NCI-H345 (cell line): ENCODE measurements at regions not wholly inside any gene's neighbourhood (a gene's known extent, or its start where the extent isn't known, plus 50 kb on each side); places are given as distances from the start of the nearest gene placed in this dataset.
"Not testable (repeated sequence)": the region's sequence is repeated elsewhere in the genome, so short reads cannot be mapped to it uniquely, and the experiment has no call there.

Source experiments
- DNase-seq: peaks from one replicate; lab custom pipeline; 2025; lab: John Stamatoyannopoulos, UW

- DNase-seq, result peak; percentile 29
Observed at GRCh38 chr11:82533628-82534327, 199.9 kb downstream of the FAM181B start.

GRCh38 chr11:82529936-82530335 is 203.7 kb downstream of the FAM181B start:
- DNase-seq, result no peak

DNA sequence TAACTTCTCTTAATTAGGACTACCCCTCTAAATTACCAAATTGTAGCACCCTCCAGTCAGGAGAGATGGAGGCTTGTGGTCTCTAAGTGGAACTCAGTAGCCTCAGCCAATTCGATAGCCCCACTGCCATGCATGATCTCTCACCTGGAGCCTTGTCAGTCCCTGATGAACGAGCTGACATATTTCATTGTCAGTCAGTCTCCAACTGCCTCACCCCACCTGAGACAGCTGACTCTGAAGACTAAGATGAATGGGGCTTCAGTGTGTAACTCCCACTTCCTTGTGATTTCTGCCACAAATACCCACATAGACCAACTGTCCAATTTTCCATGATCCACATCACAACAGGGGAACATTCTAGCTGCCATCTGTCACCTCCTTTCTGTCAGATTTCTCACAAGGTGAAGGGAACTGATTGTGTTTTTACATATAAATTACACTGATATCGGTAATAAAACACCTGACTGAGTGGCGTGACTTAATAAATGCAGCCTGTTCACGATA is 206.5 kb downstream of the FAM181B start:
- no peak for DNase-seq

- no peak for DNase-seq
Observed at GRCh38 chr11:82523141-82523540, 210.5 kb downstream of the FAM181B start.

GRCh38 chr11:82521427-82521826 is 212.2 kb downstream of the FAM181B start:
- DNase-seq, result no peak

- peak; percentile 63 for DNase-seq
Observed at GRCh38 chr11:82507288-82507687, 226.4 kb downstream of the FAM181B start.

DNA sequence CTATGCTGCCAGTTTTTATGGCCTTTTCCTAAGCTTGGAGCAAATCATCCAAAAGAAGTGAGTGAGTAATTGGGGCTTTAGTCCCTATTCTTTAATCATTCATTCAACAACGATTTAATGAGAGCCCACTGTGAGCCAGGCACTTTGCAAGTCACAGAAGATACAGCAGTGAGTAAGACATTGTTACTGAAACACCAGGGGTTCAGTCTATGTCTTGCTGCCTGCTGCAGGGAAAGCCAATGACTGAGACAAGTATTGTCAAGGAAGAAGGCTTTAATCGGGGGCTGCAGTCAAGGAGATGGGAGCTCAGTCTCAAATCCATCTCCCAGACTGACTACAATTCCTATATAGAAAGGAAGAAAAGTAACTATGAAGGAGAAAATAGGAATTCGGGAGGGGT is 228.3 kb downstream of the FAM181B start:
- no peak for DNase-seq

GRCh38 chr11:82501174-82501573 is 232.5 kb downstream of the FAM181B start:
- not testable (repeated sequence) for DNase-seq

DNA sequence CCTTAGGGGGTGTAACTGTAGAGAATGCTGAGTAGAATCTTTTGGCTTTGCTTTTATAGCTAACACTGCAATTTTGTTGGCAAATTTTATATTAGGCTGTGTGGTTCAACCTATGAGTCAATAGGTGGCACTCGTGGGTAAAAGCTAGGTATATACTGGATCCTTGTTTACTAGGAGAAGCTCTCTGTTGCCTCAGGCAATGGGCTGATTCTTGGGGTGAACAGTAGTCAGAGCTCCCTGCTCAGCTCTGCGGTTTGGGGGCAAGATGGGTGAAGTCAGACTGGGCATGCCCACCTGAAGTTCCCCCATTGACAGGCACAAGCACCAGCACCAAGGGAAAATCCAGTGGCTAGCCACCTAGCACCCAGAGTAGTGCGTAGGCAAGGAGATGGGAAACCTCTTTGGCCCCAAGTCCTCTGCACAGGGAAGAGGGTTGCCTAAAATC is 238.7 kb downstream of the FAM181B start:
- no peak for DNase-seq

DNA sequence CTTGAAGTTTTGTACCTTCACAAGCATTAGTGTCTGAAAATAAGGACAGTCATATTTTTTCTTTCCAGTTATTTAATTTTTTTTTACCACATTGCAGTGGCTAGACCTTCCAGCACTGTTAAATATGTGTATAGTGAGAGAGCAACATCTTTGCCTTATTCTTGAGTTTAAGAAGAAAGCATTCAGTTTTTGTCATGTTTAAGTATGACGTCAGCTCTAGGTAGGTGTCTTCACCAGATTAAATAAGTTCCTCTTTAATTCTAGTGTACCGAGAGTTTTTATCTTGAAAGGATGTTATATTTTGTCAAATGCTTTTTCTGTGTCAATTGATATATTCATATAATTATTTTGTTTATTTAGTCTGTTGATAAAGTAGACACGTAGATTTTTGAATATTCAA is 258.8 kb downstream of the FAM181B start:
- no peak for DNase-seq

- DNase-seq, result no peak
Observed at GRCh38 chr11:82465481-82465880, 268.2 kb downstream of the FAM181B start.

DNA sequence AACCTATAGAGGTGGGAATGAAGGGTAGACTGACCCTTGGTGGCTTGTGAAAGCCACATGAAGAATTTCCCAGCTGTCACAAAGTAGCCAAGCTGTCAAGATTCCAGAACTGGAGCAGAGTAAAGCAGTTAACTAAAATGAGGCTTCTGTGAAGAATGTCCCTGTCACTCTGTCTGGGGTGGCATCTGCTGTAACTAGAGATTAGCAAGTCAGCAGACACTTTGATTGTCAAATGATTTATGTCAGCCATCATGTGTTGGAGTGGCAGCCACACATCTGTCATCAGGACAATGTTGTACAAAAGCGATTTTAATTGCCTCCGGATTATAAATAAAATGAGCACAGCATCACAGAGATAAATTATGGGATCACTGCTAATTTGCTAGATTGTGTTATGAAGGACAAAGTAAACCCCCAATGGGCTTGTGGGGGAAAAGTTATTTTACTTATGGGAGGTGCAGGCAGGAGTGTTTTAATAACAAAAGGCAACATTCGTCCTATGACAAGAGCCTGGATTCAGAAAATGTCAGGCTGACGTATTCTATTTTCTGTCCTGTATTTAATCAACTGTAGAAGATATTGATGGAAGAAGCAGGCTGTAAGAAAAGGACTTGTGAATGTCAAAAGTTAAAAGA is 270.9 kb downstream of the FAM181B start:
- no peak for DNase-seq

- DNase-seq, result peak; percentile 7
Observed at GRCh38 chr11:82458761-82459160, 274.9 kb downstream of the FAM181B start.

- no peak for DNase-seq
Observed at GRCh38 chr11:82458147-82458546, 275.5 kb downstream of the FAM181B start.

- DNase-seq, result no peak
Observed at GRCh38 chr11:82450996-82451395, 282.7 kb downstream of the FAM181B start.

GRCh38 chr11:82406611-82407010 is 327.1 kb downstream of the FAM181B start:
- no peak for DNase-seq

DNA sequence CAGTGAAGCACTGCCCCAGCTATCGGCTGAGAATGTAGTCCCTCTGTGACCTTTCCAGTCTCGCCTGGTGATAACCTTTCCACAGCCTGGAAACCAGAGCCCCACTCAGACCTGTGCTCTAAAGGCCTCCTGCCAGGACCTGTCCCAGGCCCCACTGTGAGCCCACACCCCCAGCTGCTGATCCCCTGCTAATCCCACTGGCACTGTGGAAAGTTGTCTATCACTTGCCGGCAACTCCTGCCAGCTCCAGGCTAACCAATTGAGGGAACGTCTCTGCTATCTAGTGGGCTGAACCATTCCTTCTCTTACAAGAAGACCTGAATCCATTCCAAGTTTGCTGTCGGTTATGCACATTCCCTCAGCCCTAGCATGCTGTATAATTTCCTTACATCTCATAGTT is 328.2 kb downstream of the FAM181B start:
- DNase-seq, result no peak

- DNase-seq, result no peak
Observed at GRCh38 chr11:82404981-82405380, 328.7 kb downstream of the FAM181B start.

DNA sequence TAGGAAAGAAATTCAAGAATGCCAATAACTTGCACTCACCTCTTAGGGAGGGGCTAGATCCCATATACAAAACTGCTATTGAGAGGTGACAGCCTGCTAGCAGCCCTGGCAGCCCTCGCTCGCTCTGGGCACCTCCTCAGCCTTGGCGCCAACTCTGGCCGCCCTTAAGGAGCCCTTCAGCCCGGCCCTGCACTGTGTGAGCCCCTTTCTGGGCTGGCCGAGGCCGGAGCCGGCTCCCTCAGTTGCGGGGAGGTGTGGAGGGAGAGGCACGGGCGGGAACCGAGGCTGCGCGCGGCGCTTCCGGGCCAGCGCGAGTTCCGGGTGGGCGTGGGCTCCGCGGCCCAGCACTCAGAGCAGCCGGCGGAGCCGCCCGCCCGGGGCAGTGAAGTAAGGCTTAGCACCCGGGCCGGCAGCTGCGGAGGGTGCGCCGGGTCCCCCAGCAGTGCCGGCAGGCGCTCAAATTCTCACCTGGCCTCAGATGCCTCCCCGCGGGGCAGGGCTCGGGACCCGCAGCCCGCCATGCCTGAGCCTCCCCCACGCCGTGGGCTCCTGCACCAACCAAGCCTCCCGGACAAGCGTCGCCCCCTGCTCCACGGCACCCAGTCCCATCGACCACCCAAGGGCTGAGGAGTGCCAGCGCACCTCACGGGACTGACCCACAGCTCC is 329.9 kb downstream of the FAM181B start:
- DNase-seq, result no peak

DNA sequence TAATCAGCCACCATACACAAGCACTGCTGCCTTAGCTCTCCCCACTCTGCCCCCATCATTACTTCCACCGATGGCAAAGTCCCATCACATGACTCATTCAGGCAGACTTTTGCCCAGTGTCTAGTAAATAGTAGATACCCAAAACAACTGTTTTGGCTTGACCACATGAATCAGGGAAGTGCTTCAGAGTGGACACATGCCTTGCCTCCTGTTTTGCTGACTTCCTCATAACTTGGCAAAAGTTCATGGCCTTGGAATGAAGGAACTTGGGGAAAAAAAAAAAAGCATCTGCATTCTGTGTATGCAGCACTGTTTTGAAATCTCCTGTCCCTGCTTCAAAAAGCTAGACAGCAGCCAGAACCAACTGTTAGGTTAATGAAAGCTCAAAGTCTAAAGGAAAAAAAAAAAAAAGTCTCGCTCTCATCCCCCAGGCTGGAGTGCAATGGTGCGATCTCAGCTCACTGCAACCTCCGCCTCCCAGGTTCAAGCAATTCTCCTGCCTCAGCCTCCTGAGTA is 335.3 kb downstream of the FAM181B start:
- no peak for DNase-seq

DNA sequence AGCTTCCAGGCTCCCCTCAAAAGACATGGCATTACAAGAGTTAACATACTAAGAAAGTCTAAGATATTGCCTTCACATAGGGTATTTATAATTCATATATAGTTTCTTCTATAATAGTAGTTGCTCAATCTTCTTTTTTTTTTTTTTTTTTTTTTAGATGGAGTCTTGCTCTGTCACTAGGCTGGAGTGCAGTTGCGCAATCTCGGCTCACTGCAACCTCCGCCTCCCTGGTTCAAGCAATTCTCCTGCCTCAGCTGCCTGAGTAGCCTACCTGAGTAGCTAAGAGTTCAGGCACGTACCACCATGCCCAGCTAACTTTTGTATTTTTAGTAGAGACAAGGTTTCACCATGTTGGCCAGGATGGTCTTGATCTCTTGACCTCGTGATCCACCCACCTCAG is 337.0 kb downstream of the FAM181B start:
- DNase-seq, result not testable (repeated sequence)

GRCh38 chr11:82384308-82384707 is 349.4 kb downstream of the FAM181B start:
- DNase-seq, result no peak
